ENCODE measurements at regions not wholly inside any gene's neighbourhood (a gene's known extent, or its start where the extent isn't known, plus 50 kb on each side); places are given as distances from the start of the nearest gene placed in this dataset.

DNA sequence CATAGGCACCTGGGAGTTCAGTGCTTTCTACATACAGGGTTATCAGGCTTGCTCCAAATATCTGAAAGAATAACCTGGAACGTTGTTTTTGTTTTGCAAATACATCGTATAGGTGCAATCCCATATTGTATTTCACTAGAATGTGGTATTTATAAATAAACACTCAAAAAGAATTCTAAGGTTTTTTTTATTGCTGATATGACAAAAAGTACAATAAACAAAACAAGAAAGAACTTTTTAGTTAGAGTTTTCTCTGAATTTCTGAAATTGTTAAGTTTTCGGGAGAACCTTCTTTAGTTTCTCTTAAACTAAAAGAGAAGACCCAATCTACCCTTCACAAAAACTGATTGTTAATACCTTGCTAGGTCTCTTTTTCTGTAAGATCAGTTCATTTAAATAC is 225.8 kb downstream of the CCDC59 start:
- TF ChIP-seq, protein P1, sequence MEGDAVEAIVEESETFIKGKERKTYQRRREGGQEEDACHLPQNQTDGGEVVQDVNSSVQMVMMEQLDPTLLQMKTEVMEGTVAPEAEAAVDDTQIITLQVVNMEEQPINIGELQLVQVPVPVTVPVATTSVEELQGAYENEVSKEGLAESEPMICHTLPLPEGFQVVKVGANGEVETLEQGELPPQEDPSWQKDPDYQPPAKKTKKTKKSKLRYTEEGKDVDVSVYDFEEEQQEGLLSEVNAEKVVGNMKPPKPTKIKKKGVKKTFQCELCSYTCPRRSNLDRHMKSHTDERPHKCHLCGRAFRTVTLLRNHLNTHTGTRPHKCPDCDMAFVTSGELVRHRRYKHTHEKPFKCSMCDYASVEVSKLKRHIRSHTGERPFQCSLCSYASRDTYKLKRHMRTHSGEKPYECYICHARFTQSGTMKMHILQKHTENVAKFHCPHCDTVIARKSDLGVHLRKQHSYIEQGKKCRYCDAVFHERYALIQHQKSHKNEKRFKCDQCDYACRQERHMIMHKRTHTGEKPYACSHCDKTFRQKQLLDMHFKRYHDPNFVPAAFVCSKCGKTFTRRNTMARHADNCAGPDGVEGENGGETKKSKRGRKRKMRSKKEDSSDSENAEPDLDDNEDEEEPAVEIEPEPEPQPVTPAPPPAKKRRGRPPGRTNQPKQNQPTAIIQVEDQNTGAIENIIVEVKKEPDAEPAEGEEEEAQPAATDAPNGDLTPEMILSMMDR (IDR thresholded peaks at IDR 0.05; ENCODE audit: insufficient read depth, low read depth, low read length): no peak
- no peak for DNase-seq (ENCODE audit: low read depth)
- H3K4me3 ChIP-seq (ENCODE audit: low read depth, low read length): no peak overlapping the region

DNA sequence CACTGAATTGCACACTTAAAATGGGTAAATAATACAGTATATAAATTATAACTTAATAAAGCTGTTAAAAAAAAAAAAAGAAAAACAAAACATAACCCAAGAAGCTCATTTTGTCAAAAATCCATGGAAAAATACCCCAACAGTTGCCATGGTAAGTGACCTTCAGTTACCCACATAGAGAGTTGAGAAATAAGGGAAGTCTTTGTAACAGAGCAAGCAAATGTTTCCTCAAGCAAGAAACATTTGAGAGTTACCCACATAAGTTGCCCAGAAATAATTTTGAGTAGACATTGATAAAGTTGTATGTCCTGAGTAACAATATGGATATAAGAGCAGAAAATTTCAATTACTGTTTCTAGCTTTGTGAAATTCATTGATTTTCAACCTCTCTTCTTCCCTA is 227.4 kb downstream of the CCDC59 start:
- TF ChIP-seq, protein P1 (IDR thresholded peaks at IDR 0.05; ENCODE audit: insufficient read depth, low read depth, low read length): no peak
- no peak for DNase-seq (ENCODE audit: low read depth)
- H3K4me3 ChIP-seq (ENCODE audit: low read depth, low read length): no peak overlapping the region

DNA sequence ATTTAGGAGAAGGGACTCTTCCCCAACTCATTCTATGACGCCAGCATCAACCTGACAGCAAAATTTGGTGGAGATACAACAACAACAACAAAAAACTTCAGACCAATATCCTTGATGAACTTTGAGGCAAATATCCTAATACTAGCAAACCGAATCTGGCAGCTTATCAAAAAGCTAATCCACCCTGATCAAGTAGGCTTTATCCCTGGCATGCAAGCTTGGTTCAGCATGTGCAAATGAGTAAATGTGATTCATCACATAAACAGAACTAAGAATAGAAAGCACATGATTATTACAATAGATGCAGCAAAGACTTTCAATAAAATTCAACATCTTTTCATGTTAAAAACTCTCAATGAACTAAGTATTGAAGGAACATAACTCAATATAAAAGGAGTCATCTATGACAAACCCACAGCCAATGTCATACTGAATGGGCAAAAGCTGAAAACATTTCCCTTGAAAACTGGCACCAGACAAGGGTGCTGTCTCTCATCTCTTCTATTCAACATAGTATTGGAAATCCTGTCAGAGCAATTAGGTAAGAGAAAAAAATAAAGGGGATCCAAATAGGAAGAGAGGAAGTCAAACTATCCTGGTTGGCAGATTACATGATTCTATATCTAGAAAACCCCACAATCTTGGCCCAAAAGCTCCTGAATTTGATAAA is 233.3 kb downstream of the CCDC59 start:
- DNase-seq (ENCODE audit: low read depth): peak; percentile 0
- TF ChIP-seq, protein P1 (IDR thresholded peaks at IDR 0.05; ENCODE audit: insufficient read depth, low read depth, low read length): no peak
- no peak overlapping the region for H3K4me3 ChIP-seq (ENCODE audit: low read depth, low read length)

DNA sequence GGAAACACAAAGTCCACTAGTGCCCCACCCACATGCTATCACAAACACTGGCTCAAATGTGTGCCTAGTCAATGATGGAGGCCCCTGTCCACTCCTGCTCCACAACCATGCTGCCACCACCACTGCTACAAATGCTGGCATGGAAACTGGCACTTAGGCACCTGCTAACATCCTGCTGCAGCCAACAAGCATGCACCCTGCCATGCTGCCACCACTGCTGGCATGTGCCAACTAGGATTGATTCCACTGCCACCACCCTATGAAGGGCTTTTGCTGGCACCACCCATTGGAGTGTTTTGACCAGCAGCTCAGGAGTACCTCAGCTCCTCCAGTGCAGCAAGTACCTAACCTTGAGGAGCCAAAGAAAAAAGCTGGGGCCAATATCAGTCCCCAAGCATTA is 236.6 kb downstream of the CCDC59 start:
- no peak for DNase-seq (ENCODE audit: low read depth)
- TF ChIP-seq, protein P1 (IDR thresholded peaks at IDR 0.05; ENCODE audit: insufficient read depth, low read depth, low read length): no peak
- no peak overlapping the region for H3K4me3 ChIP-seq (ENCODE audit: low read depth, low read length)

DNA sequence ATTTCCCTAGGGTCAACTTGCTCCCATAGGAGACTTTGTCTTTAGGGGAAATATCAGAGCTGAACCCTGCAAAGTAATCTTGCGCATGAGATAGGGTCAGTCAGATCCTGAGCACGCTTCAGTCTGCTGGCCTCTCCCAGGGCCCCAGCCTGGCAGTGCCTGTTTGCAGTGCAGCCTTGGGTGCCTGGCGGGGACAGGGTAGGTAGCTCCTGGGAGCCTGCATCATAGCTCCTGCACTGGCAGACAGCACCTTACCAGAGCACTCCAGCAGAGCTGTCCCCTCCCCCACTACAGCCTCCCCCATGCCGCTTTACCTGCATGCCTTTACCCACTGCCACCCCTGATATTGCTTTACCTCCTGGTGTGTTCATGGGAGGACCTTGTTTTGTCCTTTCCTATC is 237.3 kb downstream of the CCDC59 start:
- no peak for DNase-seq (ENCODE audit: low read depth)
- no peak overlapping the region for H3K4me3 ChIP-seq (ENCODE audit: low read depth, low read length)
- TF ChIP-seq, protein P1 (IDR thresholded peaks at IDR 0.05; ENCODE audit: insufficient read depth, low read depth, low read length): no peak

DNA sequence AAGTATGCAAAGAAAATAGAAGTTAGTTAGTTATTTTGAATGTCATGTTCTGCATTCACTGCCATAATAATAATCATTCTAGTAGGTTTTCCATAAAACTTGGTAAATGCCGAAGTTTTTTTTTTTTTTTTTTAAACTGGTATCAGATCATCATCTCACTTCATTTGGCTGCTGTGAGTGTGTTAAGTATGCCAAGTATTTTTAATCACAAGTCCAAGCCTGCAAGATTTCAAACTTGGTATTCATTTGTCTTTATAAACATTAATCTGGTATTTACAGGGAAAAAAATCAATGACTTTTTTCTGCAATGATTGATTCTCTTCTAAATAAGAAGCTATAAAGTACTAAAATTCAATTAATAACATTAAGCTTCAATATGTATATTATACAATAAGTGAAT is 248.9 kb downstream of the CCDC59 start:
- no peak overlapping the region for H3K4me3 ChIP-seq (ENCODE audit: low read depth, low read length)
- TF ChIP-seq, protein P1 (IDR thresholded peaks at IDR 0.05; ENCODE audit: insufficient read depth, low read depth, low read length): no peak
- no peak for DNase-seq (ENCODE audit: low read depth)

DNA sequence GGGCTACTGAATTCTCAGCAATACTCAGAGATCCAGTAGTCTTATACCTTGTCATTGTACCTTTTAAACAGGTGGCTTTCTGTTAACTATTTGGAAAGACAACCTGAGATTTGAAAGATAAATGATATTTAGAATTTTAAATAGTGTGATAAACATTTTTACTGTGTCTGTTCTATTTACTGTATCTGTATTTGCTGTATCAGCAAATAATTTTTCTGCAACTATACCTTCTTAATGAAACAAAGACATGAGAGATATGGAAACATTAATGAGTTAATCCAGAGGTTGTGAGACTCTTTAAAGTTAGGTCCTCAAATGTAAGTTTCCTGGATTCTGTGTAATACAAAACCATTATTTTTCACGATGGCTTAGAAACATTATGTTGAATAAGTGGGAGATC is 249.6 kb downstream of the CCDC59 start:
- DNase-seq (ENCODE audit: low read depth): no peak
- no peak overlapping the region for H3K4me3 ChIP-seq (ENCODE audit: low read depth, low read length)
- TF ChIP-seq, protein P1 (IDR thresholded peaks at IDR 0.05; ENCODE audit: insufficient read depth, low read depth, low read length): no peak
